Activated CD4-positive, alpha-beta T cell treated with anti-CD3 and anti-CD28 coated beads, Interleukin-2, amount 50 U/mL, for 4 hours (primary cell): ENCODE measurements at regions not wholly inside any gene's neighbourhood (a gene's known extent, or its start where the extent isn't known, plus 50 kb on each side); places are given as distances from the start of the nearest gene placed in this dataset.

ENCODE experiments used
- DNase-seq, 2 experiments: peaks; one replicate each; pipeline ENCODE4 v3.0.0-alpha.2; 2020

DNA sequence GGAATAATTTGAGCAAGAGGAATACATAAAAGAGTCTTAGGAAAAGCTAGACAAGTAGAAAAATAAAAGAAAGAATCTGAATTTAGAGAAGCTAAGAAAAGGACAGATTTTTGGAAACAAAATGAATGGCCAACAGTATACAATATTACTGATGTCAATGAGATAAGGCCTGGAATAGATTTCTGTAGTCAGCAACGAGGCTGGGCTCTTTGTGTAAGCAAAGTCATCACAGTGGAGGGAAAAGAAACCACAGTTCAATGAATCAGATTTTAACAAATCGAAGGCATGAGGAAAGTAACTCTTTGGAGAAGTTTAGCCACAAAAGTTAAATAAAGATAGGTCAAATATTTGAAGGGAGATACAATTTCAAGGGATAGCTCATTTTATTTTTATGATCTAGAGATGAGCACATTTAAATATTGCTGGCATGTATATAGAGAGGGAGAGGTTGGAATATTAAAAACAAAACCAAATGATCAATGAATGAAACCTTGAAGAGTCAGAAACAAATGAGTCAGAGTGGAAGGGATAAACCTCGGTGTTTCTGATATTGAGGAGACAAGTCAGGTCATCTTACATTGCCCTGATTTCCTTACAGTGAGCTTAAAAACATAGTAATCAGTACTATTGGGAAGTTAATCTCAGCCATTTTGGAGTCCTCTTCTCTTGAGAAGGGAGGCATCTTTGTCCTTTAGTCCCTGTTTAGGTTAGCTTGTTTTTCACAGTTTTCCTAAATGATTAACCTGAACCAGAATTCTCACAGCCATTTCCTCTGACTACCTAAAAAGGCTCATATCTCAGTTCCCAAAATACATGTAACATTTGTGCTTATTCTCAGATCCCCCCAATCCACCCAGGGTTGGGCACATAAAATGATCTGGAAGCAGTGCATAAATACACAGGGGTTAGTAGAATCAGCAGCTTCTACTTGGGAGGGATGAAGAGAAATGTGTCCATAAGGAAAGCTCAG lies 620.0 kb upstream of the B3GALT2 start:
- DNase-seq, result no peak

DNA sequence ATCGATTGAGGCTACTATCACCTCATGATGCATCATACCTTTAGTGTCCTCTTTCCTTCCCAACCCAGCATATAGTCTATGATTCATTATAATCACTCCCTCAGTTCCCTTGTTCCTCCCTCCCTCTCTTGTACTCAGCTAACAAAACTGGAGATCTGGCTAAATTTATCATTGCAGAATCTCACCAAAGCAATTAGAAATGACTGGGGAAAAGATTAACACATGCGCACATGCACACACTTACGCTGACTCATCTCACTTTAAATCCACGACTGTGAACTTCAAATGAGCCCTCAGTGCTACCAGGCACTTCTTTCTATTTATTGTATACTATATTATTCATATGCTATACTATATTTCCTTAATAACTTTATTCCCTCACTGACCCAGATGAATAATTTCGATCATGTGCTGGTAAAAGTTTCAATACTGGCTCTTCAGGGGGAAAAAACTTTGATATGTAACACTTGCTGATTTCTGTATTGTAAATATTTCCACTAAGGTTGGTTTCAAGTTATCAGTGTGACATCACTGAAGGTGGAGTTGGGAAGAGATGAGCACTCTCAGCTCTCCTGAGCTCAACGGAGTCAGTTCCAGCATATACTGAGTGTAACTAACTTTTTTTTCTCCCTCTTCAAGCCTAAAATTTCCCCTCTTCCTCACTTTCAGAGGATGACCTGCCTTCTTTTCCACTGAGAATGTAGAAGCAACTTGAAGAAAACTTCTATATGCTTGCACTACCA lies 613.7 kb upstream of the B3GALT2 start:
- DNase-seq, result no peak

DNA sequence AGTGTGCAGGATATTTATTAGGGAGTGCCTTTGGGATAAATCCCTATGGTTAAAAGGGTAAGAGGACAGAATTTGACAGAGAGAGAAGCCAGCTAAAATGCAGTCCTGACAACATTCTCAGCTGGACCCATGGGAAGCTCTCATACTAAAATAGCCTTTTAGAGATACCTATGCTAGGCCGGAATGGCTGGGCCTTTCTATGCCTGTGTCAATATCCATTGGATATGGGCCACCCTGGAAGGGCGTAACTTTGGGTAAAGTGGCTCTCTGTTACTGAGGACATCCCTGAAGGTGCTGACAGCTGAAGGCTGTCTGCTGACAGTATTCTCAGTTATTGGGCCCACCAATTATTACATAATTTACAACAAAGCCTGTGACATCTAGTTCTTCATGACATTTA lies 613.0 kb upstream of the B3GALT2 start:
- DNase-seq, result no peak

DNA sequence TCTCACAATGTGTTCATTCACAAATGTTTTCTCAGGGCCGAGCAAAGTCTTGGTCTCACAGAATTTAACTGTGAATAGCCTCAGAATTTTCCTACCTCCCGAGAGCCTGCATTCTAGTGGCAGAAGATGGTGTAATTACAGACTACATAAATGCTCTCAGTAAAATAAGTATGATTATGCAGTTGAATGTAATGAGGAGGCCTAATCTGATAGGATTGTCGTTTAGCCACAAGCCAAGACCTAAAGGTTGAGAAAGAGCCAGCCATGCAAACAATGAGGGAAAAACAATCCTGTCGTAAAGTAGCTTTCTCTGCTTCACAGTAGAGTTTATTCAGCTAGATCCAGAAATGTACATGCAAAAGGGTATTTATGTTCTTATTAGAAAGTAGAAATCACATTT lies 607.8 kb upstream of the B3GALT2 start:
- DNase-seq, result no peak

DNA sequence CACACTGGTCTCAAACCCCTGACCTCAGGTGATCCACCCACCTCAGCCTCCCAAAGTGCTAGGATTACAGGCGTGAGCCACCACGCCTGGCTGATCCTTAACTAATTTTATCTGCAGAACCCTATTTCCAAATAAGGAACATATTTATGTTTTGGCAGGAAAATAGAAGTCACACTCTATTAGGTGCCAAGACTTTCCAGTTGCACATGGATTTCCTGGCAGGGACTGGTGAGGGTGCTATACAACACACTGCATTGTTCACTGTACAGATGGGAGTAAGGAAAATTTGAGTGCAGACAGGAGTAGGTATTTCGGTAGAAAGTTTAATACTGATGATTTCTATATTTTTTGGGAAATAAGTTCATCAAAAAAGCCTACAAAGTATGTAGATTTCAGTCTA lies 605.3 kb upstream of the B3GALT2 start:
- DNase-seq, result no peak

DNA sequence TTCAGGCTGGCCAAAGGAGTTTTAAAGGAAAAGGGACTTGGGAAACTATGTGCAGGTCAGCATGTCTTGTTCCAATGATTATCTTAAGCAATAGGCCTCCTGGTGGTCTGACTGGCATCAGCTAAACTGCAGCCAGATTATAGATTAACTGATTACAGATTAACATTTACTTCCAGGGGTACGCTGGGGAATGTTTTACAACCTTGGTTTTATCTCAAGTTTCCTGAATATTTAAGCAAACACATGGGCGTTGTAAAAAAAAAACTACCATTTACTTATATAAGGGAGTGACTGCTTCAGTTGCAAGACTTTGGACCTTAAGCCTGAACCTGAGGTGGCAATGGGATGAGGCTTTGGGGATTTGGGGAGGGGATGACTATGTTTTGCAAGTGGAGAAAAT lies 600.6 kb upstream of the B3GALT2 start:
- no peak for DNase-seq

DNA sequence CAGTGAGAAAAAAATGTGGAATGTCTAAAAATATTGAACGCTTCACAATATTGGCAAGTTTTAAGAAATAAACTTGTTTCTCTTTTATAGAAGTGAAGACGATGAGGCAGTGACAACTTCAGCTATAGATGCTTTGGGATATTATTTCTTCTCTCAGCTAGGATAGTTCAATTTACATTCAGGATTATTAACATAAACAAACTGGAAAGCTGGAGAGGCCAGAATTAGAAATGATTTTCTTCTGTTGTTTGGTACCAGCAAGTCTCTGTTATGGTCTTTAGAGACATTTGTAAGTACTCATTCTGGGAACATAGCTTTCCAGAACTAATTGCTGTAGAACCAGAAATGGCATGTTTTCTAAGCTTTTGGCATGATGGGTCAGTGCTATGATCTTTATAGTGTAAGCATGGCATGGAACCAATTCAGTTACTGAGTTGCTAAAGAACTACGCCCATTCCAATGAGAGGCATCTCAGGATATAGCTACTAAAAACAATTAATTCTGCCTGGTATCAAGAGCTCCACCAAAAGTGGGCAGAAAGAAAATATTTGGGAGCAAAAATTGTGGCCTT lies 599.5 kb upstream of the B3GALT2 start:
- DNase-seq, result no peak

DNA sequence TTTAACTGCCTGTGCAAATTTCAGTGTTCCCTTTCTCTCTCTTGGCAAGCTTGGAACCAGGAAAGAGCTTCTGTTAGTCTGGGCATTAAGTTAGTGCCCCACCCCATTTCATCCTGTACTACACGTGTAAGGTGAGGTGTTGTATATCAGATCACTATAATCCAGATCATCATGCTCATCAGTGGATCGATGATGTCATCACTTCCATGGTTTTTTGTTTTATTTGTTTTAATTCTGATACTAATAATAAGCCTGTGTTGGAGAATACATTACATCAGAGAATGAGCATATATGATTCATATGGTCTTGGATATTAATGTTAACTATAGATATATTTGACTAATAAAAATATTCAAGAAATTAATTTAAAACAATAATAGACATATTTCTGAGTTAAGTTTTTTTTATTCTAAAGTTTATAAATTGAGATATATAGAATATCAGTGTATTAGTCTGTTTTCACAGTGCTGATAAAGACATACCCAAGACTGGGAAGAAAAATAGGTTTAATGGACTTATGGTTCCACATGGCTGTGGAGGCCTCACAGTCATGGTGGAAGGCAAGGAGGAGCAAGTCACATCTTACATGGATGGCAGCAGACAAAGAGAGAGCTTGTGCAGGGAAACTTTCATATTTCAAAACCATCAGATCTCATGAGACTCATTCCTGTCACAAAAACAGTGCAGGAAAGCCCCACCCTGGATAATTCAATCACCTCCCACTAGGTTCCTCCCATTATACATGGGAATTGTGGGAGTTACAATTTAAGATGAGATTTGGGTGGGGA lies 588.3 kb upstream of the B3GALT2 start:
- DNase-seq, result no peak

DNA sequence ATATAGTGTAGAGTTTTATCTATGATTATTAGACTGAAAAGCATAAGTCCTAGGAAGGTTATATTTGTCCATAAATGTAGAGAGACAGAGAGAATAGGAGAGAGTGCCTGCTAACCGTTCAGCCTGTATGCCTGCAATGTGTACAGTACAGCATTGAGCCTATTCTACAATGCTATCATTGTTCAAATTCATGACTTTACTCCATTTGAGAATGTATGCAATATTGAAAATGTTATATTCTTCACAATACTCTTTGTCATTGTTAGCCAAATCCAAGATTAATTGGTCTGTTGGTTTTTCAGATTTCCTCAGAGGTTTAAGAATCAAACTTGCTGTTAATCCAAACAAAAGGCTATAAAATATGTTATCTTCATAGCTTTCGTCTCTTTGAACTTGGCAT lies 585.2 kb upstream of the B3GALT2 start:
- no peak for DNase-seq

DNA sequence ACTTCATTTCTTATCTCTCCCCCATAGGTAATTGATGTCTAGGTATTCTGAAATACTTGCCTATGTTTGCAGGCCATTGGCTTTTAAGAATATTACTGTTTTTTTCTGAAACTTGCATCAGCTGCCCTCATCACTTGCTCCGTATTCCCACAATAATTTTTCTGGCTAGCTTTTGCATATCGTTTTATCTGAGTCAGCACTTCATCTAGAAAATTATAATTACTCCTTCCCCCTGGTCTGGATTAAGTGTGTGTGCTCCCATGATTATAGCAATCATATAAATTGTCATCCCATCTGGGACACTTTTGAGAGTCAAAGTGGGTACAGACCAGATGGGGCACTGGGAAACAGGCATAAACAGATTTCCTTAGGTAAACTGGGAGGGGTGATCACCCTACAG lies 583.2 kb upstream of the B3GALT2 start:
- no peak for DNase-seq

DNA sequence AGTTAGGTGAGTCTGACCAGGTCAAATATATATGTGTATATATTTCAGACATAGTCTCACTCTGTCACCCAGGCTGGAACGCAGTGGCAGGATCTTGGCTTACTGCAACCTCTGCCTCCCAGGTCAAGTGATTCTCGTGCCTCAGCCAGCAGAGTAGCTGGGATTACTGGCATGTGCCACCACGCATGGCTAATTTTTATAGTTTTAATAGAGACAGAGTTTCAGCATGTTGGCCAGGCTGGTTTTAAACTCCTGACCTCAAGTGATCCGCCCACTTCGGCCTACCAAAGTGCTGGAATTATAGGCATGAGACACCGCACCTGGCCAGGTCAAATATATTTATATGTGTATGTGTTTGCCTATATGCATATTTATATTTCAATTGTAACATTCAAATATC lies 581.5 kb upstream of the B3GALT2 start:
- DNase-seq, result no peak

DNA sequence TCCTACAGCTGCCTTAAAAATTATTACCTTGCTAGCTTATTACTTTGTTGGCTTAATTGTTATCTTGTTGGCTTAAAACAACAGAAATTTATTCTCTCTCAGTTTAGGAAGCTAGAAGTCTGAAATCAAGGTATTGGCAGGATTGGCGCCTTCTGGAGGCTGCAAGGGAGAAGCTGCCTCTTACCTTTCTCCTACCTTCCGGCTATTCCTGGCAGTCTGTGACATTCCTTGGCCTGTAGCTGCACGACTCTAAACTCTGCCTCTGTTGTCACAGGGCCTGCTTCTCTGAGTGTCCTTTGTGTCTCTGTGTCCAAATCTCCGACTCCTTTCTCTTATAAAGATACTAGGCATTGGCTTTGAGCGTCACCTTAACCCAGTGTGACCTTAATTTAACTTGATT lies 579.9 kb upstream of the B3GALT2 start:
- DNase-seq, result no peak

DNA sequence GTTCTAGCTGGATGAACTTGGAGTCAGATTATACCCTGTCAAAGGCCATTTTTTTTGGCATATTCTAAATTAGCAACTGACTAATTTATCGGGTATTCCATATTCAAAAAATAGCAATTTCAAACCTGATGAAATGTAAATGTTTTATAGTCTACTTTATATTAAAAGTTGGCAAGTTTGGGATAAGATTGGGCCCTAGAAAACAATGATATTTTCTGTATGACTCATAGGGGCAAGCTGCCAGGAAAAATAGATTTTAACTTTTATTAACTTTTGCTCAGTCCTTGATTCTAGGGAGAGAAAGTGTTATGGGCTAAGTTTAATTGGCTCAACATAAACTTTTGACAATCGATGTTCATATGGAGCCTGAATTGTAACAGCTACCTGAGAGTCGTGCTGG lies 576.9 kb upstream of the B3GALT2 start:
- no peak for DNase-seq

DNA sequence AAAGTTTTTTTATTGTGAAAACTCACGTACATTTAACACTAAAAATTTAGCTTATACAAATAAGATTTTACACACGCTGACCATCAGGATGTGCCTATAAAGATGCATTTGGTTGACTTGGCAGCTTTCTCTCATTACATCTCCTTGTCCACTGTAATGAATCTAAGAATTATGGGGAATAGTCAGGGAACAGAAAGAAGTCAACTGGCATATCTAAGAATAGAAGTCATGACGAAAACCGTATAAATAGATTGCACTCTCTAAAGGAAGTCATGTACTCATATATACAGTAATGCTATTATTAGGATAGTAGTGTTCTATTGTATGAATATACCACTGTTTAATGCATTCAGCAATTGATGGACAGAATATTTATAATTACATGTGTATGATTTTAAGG lies 575.8 kb upstream of the B3GALT2 start:
- DNase-seq, result no peak

DNA sequence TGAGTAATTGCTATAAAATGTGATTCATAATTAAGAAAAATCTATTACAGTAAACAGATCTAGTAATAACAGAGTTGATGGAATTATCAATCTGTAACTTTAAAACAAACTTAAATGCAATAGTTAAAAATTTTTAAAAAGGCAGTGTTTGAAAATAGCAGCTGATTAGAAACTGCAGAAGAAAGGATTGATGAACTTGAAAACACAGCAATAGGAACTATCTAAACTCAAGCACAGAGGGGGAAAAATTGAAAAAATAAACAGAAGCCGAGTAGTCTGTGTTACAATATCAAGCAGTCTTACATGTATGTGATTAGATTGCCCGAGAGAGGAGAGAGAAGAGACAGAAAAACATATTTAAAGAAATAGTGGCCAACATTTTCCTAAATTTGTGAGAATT lies 569.0 kb upstream of the B3GALT2 start:
- no peak for DNase-seq

DNA sequence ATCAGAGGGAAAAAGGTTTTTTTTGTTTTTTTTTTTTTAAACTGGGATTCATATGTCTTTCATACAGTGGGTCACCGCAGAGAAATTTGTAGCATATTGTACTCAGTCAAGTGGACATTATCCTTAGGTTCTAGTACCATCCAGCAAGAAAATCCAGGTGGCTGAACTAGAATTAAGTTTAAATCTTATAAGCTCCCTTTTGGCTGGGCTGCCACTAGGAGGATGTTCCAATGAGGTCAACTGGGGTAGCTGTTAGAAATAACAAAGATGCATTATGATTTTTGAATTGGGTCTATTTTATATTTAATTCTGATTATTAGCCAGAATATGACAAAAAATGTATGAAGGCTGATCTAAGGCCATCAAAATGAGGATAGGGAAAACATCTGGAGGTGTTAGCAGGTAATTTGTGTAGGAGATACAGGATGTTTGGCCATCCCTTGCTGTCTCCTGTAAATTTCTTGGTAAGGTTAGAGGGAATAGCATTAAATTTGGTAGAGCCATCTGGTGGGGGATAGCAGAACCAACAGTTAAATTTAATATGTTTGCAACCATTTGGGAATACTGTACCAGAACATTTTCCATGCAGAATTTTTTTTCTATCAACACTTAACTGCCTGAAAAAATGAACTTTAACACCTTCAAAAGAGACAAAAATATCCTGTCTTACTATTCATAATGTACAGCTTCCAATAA lies 568.5 kb upstream of the B3GALT2 start:
- DNase-seq, result no peak

DNA sequence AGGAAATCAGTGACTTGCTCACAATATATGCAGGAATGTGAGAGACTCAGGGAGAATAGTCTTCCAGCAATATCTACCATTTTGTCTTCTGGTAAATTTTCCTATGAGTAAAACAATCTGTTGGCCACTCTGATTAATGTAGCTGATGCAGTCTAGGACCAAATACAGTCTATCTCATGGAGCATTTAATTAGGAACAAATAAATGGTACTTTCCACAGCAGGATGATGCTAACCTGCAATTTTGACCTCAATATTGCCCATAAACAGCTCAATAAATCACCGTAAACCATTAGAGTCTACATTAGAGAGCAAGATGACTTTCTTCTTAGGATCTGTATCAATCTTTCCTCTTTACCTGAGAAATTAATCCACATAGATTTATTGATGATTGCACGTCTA lies 567.7 kb upstream of the B3GALT2 start:
- no peak for DNase-seq

DNA sequence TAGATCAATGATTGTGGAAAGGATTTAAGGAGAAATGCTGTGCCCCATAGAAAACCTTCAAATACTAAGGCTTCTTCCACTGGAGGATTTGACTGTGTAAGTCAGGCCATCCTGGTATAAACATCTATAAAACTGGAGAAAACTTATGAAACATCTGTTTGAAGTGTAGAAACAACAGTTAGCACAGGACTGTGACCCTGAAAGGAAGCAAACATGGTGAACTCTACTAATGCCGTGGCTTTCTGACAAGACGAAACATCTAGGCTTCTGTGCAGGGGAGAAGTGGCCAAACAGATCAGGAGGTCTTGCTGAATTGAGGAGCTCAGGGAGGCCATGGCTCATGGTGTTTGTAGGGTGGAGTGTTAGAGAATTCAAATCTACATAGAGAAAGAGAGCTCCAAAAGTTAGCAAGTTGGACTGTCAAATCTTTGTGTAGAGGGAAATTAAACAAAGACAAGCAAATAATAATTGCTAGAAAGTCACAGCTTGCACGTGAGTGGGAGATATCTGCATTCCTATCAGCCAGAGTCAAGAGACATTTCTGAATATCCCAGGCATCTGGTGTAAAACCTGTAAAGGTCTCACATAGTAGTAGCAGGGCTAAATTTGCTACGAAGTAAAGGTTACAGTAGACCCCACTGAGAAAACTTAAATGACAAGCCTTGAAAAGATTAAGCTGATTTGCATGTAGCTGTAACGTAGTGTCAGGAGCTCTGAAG lies 566.8 kb upstream of the B3GALT2 start:
- no peak for DNase-seq

DNA sequence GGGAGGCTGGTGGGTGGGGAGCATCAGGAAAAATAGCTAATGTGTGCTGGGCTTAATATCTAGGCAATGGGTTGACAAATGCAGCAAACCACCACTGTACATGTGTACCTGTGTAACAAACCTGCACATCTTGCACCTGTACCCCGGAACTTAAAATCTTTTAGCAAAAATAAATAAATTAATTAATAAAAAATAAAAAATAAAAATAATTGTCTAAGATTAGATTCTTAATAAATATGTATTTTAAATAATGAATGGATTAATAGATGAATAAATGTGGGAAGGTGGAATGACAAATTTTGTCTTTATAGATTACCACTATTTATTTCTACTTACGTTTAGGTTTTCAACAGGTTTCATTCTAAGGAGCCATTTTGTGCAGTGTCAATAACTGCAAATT lies 563.5 kb upstream of the B3GALT2 start:
- DNase-seq, result no peak

DNA sequence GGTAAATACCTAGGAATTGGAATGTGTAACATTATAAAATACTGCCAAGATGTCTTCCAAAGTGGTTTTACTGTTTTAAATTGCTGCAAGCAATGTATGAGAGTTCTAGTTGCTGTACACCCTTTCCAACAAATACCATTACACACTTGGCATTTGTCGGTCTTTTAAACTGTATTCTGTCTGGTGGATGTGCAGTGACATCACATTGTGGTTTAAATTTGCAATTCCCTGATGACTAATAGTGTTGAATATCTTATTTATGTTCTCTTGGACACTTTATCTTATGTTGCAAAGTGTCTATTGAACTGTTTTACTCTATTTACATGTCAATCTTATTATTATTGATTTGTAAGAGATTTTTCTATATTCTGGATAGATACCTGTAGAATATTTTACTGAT lies 561.2 kb upstream of the B3GALT2 start:
- DNase-seq, result no peak

DNA sequence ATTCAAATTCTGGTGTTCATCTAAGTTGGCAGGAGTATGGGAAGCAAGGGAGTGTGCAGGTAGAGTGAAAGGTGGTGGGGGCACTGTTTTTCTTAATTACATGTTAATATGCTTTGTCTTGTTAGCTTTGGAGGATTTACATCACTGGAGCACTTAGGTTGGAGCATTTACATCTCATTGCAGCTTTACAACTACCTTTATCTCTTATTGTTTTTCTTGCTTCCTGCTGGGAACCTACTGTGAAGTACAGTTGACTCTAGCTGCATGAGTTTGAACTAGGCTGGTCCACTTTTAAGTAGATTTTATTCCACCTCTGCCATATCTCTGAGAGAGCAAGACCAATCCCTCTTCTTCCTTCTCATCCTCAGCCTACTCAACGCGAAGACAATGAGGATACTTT lies 554.8 kb upstream of the B3GALT2 start:
- DNase-seq, result no peak

DNA sequence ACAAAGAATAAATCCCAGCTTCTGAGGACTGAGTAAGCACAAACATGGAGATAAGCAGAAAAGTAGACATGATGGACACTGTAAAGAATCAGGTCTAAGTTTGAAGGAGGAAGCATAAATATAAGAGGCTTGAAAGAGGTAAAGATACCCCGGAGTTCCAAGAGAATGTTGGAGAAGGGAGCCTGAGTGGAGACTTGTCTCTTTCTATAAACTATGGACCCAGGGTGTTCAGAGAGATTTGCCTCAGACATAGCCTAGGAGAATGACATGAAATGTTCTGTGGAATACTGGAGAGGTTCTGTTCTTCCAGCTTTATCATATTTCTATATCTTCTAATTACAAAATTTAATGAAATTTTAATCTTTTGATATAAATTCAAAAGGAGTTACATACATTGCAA lies 554.3 kb upstream of the B3GALT2 start:
- no peak for DNase-seq
